GM21737 (cell line): ENCODE measurements at regions not wholly inside any gene's neighbourhood (a gene's known extent, or its start where the extent isn't known, plus 50 kb on each side); places are given as distances from the start of the nearest gene placed in this dataset.
"Not testable (repeated sequence)": the region's sequence is repeated elsewhere in the genome, so short reads cannot be mapped to it uniquely, and the experiment has no call there.

ENCODE experiments used
- ATAC-seq: cut with Tn5 transposase; IDR thresholded peaks from one replicate; pipeline ENCODE4 v1.9.1; 2021; ENCODE audit warnings: mild to moderate bottlenecking, moderate library complexity; ENCODE audit not compliant: unreplicated experiment

GRCh38 chr18:40243607-40244006 is 1711.4 kb upstream of the PIK3C3 start:
- ATAC-seq, result no peak

GRCh38 chr18:40235836-40236235 is 1719.2 kb upstream of the PIK3C3 start:
- no peak for ATAC-seq

DNA sequence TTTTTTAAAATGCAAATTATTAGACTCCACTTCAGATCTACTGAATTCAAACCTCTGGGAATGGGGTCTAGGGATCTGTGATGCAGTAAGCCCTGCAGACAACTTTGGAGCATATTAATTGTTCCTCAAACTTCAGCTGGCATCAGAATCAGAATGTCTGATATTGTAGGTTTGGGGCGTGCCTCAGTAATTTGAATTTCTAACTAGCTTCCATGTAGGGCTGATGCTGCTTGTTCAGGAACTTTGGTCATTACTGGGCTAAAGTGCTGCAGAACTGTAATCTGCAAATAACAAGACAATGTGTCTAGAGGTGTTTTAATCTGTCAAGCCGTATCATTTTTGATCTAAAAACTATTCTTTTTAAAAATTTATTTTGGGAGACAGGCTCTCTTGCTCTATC is 1719.7 kb upstream of the PIK3C3 start:
- ATAC-seq, result no peak

- ATAC-seq, result no peak
Observed at GRCh38 chr18:40233931-40234616, 1721.0 kb upstream of the PIK3C3 start.

DNA sequence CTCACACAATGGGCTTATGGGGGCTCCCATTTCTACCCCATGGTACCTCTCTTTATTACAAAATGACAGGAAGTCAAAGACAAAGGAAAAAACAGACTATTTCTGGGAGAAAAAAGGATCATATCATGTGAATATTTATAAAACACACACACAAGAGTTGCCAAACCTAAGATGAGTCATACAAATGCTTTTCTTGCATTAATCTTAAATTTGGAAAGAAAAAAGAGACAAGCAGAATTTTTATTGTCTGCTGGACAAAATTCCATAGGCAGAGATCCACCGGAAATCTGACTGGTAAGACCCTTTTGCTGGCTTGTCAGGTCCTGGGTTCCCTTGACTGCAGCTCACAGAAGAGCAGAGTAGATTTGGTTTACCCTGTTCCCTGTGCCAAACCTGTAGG is 1732.3 kb upstream of the PIK3C3 start:
- ATAC-seq, result no peak

DNA sequence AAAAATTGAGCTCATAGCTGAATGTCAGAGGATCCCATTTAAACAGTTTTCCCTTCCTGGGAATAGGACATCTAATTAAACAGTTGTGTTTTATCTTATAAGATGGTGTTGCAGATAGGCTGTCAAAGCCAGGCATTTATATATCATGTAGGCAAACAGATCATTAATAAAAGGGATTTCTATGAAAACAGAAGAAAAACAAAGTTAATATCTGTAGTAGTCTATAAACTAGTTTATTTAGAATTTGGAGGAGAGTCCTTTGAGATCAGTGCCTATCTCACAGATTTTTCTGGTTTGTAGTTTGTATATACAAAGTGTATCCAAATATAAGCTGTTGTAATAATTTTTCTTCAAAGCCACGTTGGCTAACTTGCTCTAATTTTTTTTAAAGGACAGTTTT is 1738.2 kb upstream of the PIK3C3 start:
- no peak for ATAC-seq

DNA sequence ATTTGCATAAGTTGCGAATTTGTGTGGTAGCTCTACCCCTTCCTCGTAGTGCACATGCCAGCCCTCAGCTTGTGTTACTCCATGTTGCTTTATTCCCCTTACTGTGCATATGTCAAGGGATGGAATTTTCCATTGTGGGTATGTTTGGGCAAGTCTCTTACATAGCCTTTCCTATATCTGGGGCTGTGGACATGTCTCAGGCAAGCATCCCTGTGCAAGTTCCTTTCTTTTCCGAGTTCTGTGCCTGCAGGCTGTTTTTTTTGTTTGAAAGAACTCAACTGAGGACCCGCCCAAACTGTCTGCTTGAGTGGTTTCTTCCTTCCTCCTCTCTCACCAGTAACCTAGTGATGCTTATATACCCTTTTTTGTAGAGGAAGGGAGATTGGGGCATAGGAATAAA is 1739.1 kb upstream of the PIK3C3 start:
- no peak for ATAC-seq

DNA sequence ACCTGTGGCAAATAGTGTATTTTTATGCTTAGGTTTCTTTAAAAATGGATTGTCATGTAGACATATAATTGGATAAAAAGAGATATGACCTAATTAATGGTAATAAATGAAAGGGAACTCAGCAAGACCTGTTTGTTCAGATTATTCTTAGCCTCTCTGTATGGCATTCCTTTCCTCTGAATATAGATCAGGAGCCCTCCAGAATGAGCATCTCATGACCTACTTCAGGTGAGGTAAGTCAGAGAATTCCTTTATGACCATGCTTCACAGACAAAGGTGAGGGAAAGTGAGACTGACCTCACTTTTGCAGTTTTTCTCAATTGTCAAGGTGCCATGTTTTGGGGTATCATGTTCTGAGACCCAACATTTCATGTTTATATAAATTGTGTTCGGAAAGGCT is 1744.3 kb upstream of the PIK3C3 start:
- ATAC-seq, result no peak

DNA sequence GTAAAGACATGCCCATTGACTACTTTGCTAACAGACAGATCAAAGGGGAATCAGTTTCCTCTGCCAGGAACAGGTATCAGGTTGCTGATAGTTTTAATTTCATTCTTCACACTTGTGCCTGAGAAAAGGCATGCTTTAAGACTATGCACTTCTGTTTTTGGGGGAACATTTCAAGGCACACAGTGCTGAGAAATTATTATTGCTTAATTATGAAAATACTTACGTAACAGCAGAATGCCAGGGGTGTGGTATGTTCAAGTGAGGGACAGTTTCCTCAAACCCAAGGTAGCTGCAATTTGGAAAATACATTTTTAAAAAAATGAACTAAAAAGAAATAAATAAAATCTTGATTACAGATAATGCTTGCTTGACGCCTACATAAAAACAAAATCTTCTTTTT is 1746.1 kb upstream of the PIK3C3 start:
- ATAC-seq, result no peak

- no peak for ATAC-seq
Observed at GRCh38 chr18:40197711-40198110, 1757.3 kb upstream of the PIK3C3 start.

GRCh38 chr18:40186677-40187076 is 1768.4 kb upstream of the PIK3C3 start:
- ATAC-seq, result no peak

GRCh38 chr18:40179729-40180461 is 1775.1 kb upstream of the PIK3C3 start:
- ATAC-seq, result no peak

DNA sequence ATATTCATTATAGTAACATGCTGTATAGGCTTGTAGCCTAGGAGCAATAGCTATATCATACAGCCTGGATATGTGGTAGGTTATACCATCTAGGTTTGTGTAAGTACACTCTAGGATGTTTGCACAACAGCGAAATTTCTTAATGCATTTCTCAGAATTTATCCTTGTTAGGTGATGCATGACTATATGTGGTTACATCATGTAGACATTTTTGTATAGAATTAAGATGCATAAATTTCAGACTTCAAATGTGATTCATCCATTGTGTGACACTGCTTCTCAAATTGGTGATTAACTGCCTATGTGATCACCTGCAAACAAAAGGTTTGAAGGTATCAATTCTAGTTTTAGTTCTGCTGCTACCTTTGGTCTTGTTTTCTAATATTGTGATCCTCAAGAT is 1787.0 kb upstream of the PIK3C3 start:
- no peak for ATAC-seq

GRCh38 chr18:40163254-40163653 is 1791.8 kb upstream of the PIK3C3 start:
- ATAC-seq, result no peak

GRCh38 chr18:40160361-40160760 is 1794.7 kb upstream of the PIK3C3 start:
- no peak for ATAC-seq

DNA sequence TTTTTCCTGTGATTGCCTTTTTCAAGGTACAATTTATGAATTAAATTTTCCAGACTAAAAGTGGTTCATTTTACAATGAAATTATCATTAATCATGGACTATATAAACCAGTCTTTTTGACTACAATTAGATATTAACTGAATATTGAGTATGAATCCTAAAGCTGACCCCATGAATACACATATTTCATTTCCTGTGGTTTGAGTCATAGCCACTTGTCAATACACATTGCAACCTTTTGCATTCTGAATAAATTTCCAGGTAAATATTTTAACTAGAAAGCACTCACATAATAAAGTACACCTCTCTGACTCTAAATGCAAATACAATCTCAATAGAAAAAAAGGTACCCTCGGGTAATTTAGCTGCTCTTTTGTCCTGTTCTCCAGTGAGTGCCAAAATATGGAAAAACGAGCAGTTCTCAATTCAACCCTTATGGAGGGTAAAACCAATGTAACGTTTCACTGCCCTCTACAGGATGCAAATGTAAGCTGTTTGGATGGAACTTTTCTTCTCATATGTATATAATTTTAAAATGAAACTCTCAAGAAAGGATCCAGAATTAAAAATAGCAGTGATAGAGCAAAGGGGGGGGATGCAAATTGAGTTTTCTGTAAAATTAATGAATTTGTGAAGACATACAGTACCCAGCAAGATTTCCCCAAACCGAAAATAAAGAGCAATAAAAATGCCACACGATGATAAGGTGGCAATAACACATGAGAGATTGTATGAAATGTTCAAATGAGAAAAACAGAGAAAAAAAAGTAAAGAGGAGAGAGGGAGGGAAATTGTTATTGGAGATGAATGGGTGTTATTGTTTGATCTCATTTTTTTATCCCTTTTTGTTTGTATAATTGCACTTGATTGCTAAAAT is 1795.7 kb upstream of the PIK3C3 start:
- no peak for ATAC-seq

DNA sequence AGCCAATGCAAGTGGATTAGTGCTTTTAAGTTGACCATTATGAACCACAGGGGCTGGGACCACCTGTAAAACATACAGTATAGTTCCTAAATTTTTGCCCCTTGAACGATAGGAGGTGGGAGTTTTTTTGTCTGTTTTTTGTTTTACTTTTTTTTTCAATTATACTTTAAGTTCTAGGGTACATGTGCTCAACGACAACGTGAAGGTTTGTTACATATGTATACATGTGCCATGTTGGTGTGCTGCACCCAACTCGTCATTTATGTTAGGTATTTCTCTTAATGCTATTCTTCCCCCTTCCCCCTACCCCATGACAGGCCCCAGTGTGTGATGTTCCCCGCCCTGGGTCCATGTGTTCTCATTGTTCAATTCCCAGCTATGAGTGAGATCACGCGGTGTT is 1797.9 kb upstream of the PIK3C3 start:
- no peak for ATAC-seq

DNA sequence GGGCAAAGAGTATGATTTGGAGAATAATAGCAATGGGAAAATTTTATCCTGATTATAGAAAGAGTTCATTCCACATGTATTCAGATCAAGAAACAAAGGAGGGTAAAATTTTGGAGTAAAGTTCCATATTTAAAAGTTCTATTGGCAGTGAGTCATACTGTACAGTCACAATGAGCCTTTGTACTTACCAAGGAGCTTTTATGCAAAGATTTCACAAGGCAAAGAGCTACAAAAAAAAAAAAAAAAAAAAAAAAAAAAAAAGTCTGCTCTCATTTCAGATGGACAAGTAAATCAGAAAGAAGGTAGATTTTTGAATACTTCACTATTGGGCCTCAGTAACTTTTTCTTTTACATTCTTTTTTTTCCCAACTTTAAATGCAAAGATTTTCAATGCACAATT is 1802.2 kb upstream of the PIK3C3 start:
- ATAC-seq, result no peak

DNA sequence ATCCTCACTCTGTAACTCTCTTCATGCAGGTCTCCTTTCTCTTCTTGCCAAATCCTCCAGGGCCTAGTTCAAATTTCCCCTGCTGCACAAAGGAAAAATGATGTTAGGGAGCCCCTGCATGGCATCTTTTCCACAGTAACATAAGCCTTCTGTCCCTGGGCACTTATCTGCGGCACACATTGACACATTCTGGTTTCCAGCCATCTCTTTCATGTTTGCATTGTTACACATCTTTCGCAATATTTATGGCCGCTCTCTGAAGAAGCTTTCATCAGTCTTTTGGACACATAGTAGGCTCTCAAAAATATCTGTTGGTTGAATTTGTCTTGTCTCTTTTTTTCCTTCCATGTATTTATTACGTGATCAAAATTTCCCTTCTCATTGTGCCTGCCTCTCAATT is 1806.1 kb upstream of the PIK3C3 start:
- no peak for ATAC-seq

DNA sequence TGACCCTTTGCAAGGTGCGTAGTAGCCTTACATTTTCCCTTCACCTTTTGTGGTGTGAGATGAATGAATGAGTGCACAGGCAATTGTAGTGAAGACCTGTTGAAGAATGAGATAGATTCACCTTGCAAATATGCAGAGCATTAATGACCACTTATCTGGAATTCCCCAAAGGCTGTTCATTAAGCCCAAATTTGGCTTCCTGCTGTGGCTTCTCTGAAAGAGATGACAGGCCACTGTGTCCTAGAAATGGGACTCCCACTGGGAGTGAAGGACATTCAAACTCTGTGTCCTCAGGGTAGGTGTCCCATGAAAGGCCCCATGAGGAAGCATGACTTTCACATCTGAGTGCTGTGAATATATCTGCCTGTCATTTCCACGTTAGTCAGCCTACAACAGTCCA is 1821.8 kb upstream of the PIK3C3 start:
- ATAC-seq, result no peak

DNA sequence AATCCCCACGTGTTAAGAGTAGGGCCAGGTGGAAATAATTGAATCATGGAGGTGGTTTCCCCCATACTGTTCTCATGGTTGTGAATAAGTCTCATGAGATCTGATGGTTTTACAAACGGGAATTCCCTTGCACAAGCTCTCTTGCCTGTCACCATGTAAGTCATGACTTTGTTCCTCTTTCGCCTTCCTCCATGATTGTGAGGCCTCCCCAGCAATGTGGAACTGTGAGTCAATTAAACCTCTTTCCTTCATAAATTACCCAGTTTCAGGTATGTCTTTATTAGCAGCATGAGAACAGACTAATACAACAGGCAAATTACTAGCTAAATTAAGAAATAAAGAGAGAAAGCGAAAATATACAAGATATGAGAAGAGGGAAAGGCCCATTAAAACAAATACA is 1822.6 kb upstream of the PIK3C3 start:
- not testable (repeated sequence) for ATAC-seq

DNA sequence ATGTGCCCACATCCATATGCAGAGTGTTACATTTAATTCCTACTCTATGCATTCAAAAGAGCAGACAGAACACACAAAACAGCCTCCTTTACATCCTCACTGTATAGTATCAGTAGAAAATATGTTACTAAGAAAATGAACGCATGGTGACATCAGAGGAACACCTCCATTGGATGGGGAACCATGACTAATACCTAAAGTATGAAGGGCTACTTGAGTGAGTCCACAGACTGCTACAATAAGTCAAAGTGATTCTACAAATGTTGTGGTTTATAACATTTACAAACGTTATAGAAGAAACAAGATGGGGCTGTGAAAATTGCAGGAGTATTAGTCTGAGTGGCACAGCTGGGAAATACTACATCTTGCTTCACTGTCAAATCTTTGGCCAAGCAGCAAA is 1830.9 kb upstream of the PIK3C3 start:
- no peak for ATAC-seq
